Activated naive CD4-positive, alpha-beta T cell treated with anti-CD3 and anti-CD28 coated beads, Interleukin-2, amount 50 U/mL, for 24 hours (primary cell): ENCODE measurements at regions not wholly inside any gene's neighbourhood (a gene's known extent, or its start where the extent isn't known, plus 50 kb on each side); places are given as distances from the start of the nearest gene placed in this dataset.

ENCODE experiments used
- H3K27ac Mint-ChIP-seq: one replicate; pipeline ENCODE4 v1.8.0; 2021; ENCODE audit warnings: mild to moderate bottlenecking, mixed read lengths
- H3K27me3 Mint-ChIP-seq: one replicate; pipeline ENCODE4 v1.8.0; 2021; ENCODE audit warnings: mixed read lengths
- H3K36me3 Mint-ChIP-seq: one replicate; pipeline ENCODE4 v1.8.0; 2021; ENCODE audit warnings: mixed read lengths
- H3K4me1 Mint-ChIP-seq: one replicate; pipeline ENCODE4 v1.8.0; 2021; ENCODE audit warnings: mixed read lengths
- H3K4me3 Mint-ChIP-seq: one replicate; pipeline ENCODE4 v1.8.0; 2021; ENCODE audit warnings: mild to moderate bottlenecking, mixed read lengths
- H3K9me3 Mint-ChIP-seq: one replicate; pipeline ENCODE4 v1.8.0; 2021; ENCODE audit warnings: mixed read lengths

- no peak overlapping the region for H3K4me3 Mint-ChIP-seq
- H3K9me3 Mint-ChIP-seq, result no peaks in the 10 kb centered on the region
- H3K36me3 Mint-ChIP-seq, result no peaks in the 10 kb centered on the region
- H3K27ac Mint-ChIP-seq, result no peak overlapping the region
- H3K4me1 Mint-ChIP-seq, result no peaks in the 10 kb centered on the region
- peaks cover 3% of the 10 kb centered on the region for H3K27me3 Mint-ChIP-seq
Measured at GRCh38 chr11:15622231-15622890, 507.6 kb downstream of the INSC start.

- H3K9me3 Mint-ChIP-seq, result no peaks in the 10 kb centered on the region
Measured at GRCh38 chr11:15624701-15625100, 510.0 kb downstream of the INSC start.

DNA sequence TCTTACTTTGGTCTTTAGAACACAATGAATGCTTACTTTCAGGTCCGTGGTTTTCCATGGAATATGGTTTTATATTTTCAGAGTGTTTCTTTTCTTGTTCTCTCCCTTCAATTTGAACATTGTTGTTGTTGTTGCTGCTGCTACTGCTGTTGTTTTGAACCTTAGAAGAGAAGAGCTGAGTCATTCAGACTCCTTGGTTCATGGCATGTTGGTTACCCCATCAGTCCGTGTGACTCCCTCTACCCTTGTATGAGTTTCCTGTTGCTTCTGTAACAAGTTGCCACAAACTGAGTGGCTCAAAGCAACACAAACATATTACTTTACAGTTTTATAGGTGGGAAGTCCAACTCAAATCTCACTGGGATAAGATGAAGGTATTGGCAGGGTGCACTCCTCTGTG, 511.0 kb downstream of the INSC start:
- Mint-ChIP-seq H3K27ac (no peak overlapping the region), H3K27me3 (peaks cover 5% of the 10 kb centered on the region)

More at GRCh38 chr11:15624701-15625100, 510.0 kb downstream of the INSC start:
- peaks cover 3% of the 10 kb centered on the region for H3K27me3 Mint-ChIP-seq
- no peaks in the 10 kb centered on the region for H3K36me3 Mint-ChIP-seq
- no peaks in the 10 kb centered on the region for H3K4me1 Mint-ChIP-seq
- no peak overlapping the region for H3K27ac Mint-ChIP-seq
- H3K4me3 Mint-ChIP-seq, result no peak overlapping the region

GRCh38 chr11:15627560-15627959, 512.8 kb downstream of the INSC start:
- Mint-ChIP-seq H3K36me3 (no peaks in the 10 kb centered on the region), H3K4me3 (no peak overlapping the region), H3K4me1 (no peaks in the 10 kb centered on the region), H3K27ac (no peak overlapping the region), H3K27me3 (peaks cover 4% of the 10 kb centered on the region), H3K9me3 (no peaks in the 10 kb centered on the region)

More for the DNA sequence above, 511.0 kb downstream of the INSC start:
- no peak overlapping the region for H3K4me3 Mint-ChIP-seq
- no peaks in the 10 kb centered on the region for H3K9me3 Mint-ChIP-seq
- H3K36me3 Mint-ChIP-seq, result no peaks in the 10 kb centered on the region
- no peaks in the 10 kb centered on the region for H3K4me1 Mint-ChIP-seq

DNA sequence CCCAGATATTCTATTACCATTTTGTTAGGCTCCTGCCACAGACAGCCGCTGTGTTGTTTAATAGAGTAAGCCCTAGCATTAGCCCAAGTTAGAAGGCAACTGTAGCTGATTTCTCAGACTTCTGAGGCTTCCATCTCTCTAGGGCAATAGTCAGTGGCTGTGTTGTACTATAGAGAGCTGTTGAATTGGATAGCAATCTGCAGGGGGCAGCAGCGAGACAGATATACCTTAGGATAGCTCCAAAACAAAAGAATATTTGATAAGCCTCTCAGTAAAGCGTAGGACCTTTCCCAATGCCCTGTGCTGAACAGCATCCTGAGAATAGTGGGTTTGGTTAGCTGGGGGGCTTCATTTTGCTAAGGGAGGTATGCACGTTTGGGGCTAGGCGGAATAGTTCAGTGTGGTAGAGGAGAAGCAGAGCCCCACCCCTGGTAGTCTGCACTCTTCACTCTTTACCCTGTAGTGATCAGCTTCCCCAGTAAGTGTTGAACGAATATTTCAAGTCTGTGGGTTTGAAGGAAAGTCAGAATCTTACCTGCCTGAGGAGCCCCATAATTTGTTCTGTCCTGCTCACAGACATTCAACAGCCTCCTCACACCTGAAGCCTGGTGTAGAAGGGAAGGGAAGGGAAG, 515.1 kb downstream of the INSC start:
- Mint-ChIP-seq H3K27ac (no peak overlapping the region), H3K36me3 (no peaks in the 10 kb centered on the region), H3K9me3 (no peaks in the 10 kb centered on the region), H3K4me1 (no peaks in the 10 kb centered on the region), H3K27me3 (peaks cover 9% of the 10 kb centered on the region), H3K4me3 (no peak overlapping the region)

- peaks cover 4% of the 10 kb centered on the region for H3K9me3 Mint-ChIP-seq
- H3K36me3 Mint-ChIP-seq, result no peaks in the 10 kb centered on the region
- H3K4me3 Mint-ChIP-seq, result no peak overlapping the region
- no peak overlapping the region for H3K27ac Mint-ChIP-seq
- peaks cover 12% of the 10 kb centered on the region for H3K27me3 Mint-ChIP-seq
- no peaks in the 10 kb centered on the region for H3K4me1 Mint-ChIP-seq
Measured at GRCh38 chr11:15630896-15631295, 516.2 kb downstream of the INSC start.

DNA sequence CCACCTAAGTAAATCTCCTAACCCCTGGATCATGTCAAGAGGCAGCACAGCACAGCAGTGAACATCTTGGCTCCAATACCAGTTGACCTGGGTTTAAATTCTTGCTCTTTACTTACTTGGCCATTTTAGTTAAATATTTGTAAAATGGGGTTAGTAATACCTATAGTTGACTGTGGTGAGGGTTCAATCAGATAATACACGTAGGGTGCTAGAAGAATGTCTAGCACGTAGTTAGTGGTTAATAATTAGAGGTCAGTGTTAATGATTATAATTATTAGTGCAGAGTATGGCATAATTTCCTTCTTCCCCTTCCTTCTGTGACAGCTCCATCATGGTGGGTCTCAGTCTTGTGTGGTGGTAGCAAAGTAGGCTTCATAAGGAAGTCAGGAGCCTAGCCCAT, 520.8 kb downstream of the INSC start:
- H3K9me3 Mint-ChIP-seq, result peaks cover 4% of the 10 kb centered on the region
- peaks cover 12% of the 10 kb centered on the region for H3K27me3 Mint-ChIP-seq
- H3K27ac Mint-ChIP-seq, result no peak overlapping the region
- H3K4me3 Mint-ChIP-seq, result no peak overlapping the region
- no peaks in the 10 kb centered on the region for H3K4me1 Mint-ChIP-seq
- no peaks in the 10 kb centered on the region for H3K36me3 Mint-ChIP-seq

GRCh38 chr11:15636521-15637089, 521.9 kb downstream of the INSC start:
- Mint-ChIP-seq H3K36me3 (no peaks in the 10 kb centered on the region), H3K4me1 (no peaks in the 10 kb centered on the region), H3K9me3 (peaks cover 4% of the 10 kb centered on the region), H3K27ac (no peak overlapping the region), H3K4me3 (no peak overlapping the region), H3K27me3 (peaks cover 11% of the 10 kb centered on the region)

- Mint-ChIP-seq H3K36me3 (no peaks in the 10 kb centered on the region), H3K27ac (no peak overlapping the region), H3K4me1 (no peaks in the 10 kb centered on the region), H3K9me3 (peaks cover 4% of the 10 kb centered on the region), H3K27me3 (peaks cover 11% of the 10 kb centered on the region), H3K4me3 (no peak overlapping the region)
Measured at GRCh38 chr11:15638386-15638787, 523.7 kb downstream of the INSC start.

GRCh38 chr11:15640318-15640717, 525.6 kb downstream of the INSC start:
- Mint-ChIP-seq H3K36me3 (no peaks in the 10 kb centered on the region), H3K27ac (no peak overlapping the region), H3K27me3 (peaks cover 6% of the 10 kb centered on the region), H3K9me3 (peaks cover 4% of the 10 kb centered on the region), H3K4me1 (no peaks in the 10 kb centered on the region), H3K4me3 (no peak overlapping the region)

GRCh38 chr11:15641271-15642045, 526.7 kb downstream of the INSC start:
- Mint-ChIP-seq H3K27ac (no peak overlapping the region), H3K4me1 (no peaks in the 10 kb centered on the region), H3K4me3 (no peak overlapping the region), H3K9me3 (no peaks in the 10 kb centered on the region), H3K27me3 (peaks cover 2% of the 10 kb centered on the region), H3K36me3 (no peaks in the 10 kb centered on the region)

DNA sequence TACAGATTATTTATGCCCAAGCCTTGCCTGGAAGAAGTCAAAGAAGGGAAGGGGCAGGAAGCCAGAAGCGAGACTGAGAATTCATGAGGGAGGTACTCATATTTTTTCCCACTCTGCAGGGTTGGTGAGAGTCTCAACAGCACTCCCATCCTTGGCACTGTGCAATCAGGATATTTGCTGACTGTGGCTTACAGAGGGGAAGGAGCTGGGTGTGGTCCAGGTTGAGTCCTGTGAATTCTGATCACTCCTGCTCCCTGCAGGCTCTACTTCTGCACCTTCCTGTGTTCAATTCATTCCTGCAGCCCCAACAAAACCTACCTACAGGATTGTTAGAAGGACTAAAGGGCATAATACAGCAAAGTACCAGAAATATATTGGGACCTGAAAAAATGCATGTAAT, 530.5 kb downstream of the INSC start:
- Mint-ChIP-seq H3K27ac (no peak overlapping the region), H3K27me3 (peaks cover 2% of the 10 kb centered on the region), H3K4me1 (no peaks in the 10 kb centered on the region), H3K9me3 (no peaks in the 10 kb centered on the region), H3K36me3 (no peaks in the 10 kb centered on the region), H3K4me3 (no peak overlapping the region)

DNA sequence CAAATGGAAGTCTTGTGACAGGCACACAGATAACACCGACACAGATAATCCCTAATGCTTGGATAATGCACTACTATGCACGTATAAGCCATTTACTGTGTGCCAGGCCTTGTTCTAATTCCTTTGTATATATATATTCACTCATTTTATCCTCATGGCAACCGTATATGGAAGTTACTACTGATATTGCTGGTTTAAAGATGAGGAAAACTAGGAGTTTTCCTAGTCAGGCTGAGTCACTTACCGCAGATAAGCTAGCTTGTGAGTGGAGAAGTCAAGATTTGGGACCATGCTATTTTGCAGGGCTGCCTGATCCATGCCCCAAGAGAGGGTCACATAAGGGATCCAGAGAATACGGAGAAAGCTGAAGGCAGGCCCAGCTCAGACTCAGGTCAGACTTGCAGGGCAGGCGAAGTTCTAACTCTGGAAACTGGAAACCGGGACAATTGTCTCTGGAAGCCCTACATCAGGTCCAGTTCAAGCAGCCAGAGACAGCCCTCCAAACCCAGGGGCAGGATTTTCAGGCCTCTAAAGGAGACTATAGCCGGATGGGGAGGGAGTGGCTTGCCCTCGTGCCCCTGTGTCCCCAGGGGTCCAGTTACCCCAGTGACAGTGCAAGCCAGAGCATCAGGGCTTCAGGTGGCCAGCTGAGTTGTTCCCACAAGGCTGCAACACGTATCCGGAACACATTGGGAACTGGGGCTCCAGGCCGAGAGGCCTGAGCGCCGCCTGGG, 534.8 kb downstream of the INSC start:
- Mint-ChIP-seq H3K27me3 (peaks cover 14% of the 10 kb centered on the region), H3K4me3 (no peak overlapping the region)

DNA sequence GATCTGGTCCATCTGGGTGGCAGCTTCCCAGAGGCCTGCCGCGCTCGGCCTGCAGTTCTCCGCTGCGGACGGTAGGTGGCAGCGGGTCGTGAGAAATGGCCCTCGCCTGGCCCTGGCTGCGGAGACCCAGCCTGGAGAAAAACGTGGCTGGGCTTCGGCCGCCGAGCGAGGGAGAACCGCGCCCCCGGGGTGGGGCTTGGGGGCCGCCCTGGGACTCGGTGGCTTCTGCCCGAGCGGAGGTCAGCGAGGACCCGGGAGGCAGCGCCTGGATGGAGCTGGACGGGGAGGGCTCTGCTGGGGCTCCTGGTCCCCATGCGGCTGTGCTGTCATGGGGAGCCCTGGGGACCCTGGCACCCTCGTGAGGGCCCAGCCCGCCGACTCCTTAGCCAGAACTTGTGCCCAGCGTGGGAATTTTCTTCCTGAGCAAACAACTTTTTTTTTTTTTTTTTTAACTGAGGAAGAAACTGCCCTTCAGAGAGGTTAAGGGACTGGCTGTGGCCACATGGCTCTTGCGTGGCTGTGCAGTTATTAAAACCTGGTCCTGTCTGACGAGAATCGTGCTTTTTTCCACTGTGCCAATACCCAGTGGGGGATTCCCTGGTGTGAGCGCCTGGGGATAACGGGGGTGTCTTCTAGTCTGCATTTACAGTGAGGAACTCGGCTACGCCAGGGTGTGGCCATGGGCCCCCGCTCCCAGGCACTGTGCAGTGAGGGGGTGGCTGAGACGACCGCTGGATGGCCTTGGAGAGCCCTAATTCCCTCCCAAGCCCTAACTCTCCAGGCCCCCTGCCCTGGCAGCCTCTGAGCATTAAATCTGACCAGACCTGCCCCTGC, 535.6 kb downstream of the INSC start:
- H3K9me3 Mint-ChIP-seq, result no peaks in the 10 kb centered on the region
- no peaks in the 10 kb centered on the region for H3K36me3 Mint-ChIP-seq
- no peak overlapping the region for H3K27ac Mint-ChIP-seq
- no peak overlapping the region for H3K4me3 Mint-ChIP-seq
- peaks cover 7% of the 10 kb centered on the region for H3K4me1 Mint-ChIP-seq
- H3K27me3 Mint-ChIP-seq, result peaks cover 14% of the 10 kb centered on the region

More for the DNA sequence above, 534.8 kb downstream of the INSC start:
- no peak overlapping the region for H3K27ac Mint-ChIP-seq
- H3K9me3 Mint-ChIP-seq, result no peaks in the 10 kb centered on the region
- H3K36me3 Mint-ChIP-seq, result no peaks in the 10 kb centered on the region
- H3K4me1 Mint-ChIP-seq, result peaks cover 7% of the 10 kb centered on the region
